HG03159 (cell line): ENCODE measurements at regions not wholly inside any gene's neighbourhood (a gene's known extent, or its start where the extent isn't known, plus 50 kb on each side); places are given as distances from the start of the nearest gene placed in this dataset.
A peak's percentile ranks its signal among the peaks of the same experiment; 100 is the strongest.

ENCODE experiments used
- ATAC-seq: cut with Tn5 transposase; IDR thresholded peaks from one replicate; pipeline ENCODE4 v1.9.1; 2021; ENCODE audit warnings: mild to moderate bottlenecking, moderate library complexity; ENCODE audit not compliant: unreplicated experiment

- ATAC-seq, result peak; percentile 81
Observed at GRCh38 chr9:95822583-95823431, 52.7 kb upstream of the ERCC6L2 start.

- no peak for ATAC-seq
Observed at GRCh38 chr9:95822015-95822414, 53.5 kb upstream of the ERCC6L2 start.

GRCh38 chr9:95820074-95820473, 55.4 kb upstream of the ERCC6L2 start:
- no peak for ATAC-seq

- ATAC-seq, result no peak
Observed at GRCh38 chr9:95819636-95820035, 55.9 kb upstream of the ERCC6L2 start.

- ATAC-seq, result no peak
Observed at GRCh38 chr9:95817205-95817604, 58.3 kb upstream of the ERCC6L2 start.

GRCh38 chr9:95816716-95817115, 58.8 kb upstream of the ERCC6L2 start:
- ATAC-seq, result no peak

GRCh38 chr9:95815961-95816360, 59.5 kb upstream of the ERCC6L2 start:
- no peak for ATAC-seq

GRCh38 chr9:95815133-95815532, 60.4 kb upstream of the ERCC6L2 start:
- ATAC-seq, result no peak

- ATAC-seq, result no peak
Observed at GRCh38 chr9:95813923-95814322, 61.6 kb upstream of the ERCC6L2 start.

GRCh38 chr9:95810814-95811213, 64.7 kb upstream of the ERCC6L2 start:
- no peak for ATAC-seq

- ATAC-seq, result no peak
Observed at GRCh38 chr9:95810133-95810532, 65.4 kb upstream of the ERCC6L2 start.

- no peak for ATAC-seq
Observed at GRCh38 chr9:95809686-95810085, 65.8 kb upstream of the ERCC6L2 start.

GRCh38 chr9:95808011-95808410, 67.5 kb upstream of the ERCC6L2 start:
- ATAC-seq, result no peak

- no peak for ATAC-seq
Observed at GRCh38 chr9:95807326-95807947, 68.1 kb upstream of the ERCC6L2 start.

GRCh38 chr9:95803197-95803596, 72.3 kb upstream of the ERCC6L2 start:
- ATAC-seq, result no peak

- no peak for ATAC-seq
Observed at GRCh38 chr9:95801797-95802196, 73.7 kb upstream of the ERCC6L2 start.

- ATAC-seq, result no peak
Observed at GRCh38 chr9:95796029-95796428, 79.5 kb upstream of the ERCC6L2 start.

- no peak for ATAC-seq
Observed at GRCh38 chr9:95793924-95794828, 81.3 kb upstream of the ERCC6L2 start.

GRCh38 chr9:95791695-95792094, 83.8 kb upstream of the ERCC6L2 start:
- ATAC-seq, result no peak

GRCh38 chr9:95791286-95791685, 84.2 kb upstream of the ERCC6L2 start:
- ATAC-seq, result no peak

- no peak for ATAC-seq
Observed at GRCh38 chr9:95788521-95788991, 86.9 kb upstream of the ERCC6L2 start.
